Embryonic facial prominence (tissue), 1 donor: ENCODE measurements at regions not wholly inside any gene's neighbourhood (a gene's known extent, or its start where the extent isn't known, plus 50 kb on each side); places are given as distances from the start of the nearest gene placed in this dataset.

ENCODE experiments used
- DNase-seq: peaks from one replicate; pipeline ENCODE4 v3.0.0-alpha.2; 2016; ENCODE audit errors: extremely low spot score

- no peak for DNase-seq
Measured at GRCh38 chr13:44273991-44274770, 99.4 kb upstream of the SERP2 start.

GRCh38 chr13:44274771-44275205 lies 98.8 kb upstream of the SERP2 start:
- DNase-seq = no peak

- DNase-seq = no peak
Measured at GRCh38 chr13:44275381-44275780, 98.2 kb upstream of the SERP2 start.

GRCh38 chr13:44276061-44276460 lies 97.6 kb upstream of the SERP2 start:
- no peak for DNase-seq

- no peak for DNase-seq
Measured at GRCh38 chr13:44277459-44277858, 96.2 kb upstream of the SERP2 start.

GRCh38 chr13:44278166-44278565 lies 95.5 kb upstream of the SERP2 start:
- DNase-seq = no peak

- no peak for DNase-seq
Measured at GRCh38 chr13:44280456-44280855, 93.2 kb upstream of the SERP2 start.

- DNase-seq = no peak
Measured at GRCh38 chr13:44281252-44282000, 92.2 kb upstream of the SERP2 start.

- DNase-seq = no peak
Measured at GRCh38 chr13:44283600-44283999, 90.0 kb upstream of the SERP2 start.

GRCh38 chr13:44287958-44288357 lies 85.7 kb upstream of the SERP2 start:
- DNase-seq = no peak

GRCh38 chr13:44292545-44292944 lies 81.1 kb upstream of the SERP2 start:
- no peak for DNase-seq

- DNase-seq = no peak
Measured at GRCh38 chr13:44293374-44293773, 80.2 kb upstream of the SERP2 start.

GRCh38 chr13:44293908-44294735 lies 79.5 kb upstream of the SERP2 start:
- no peak for DNase-seq

- no peak for DNase-seq
Measured at GRCh38 chr13:44294876-44295275, 78.7 kb upstream of the SERP2 start.

- DNase-seq = no peak
Measured at GRCh38 chr13:44296856-44297255, 76.8 kb upstream of the SERP2 start.

GRCh38 chr13:44298314-44298713 lies 75.3 kb upstream of the SERP2 start:
- DNase-seq = no peak

GRCh38 chr13:44299152-44299943 lies 74.3 kb upstream of the SERP2 start:
- DNase-seq = no peak

- DNase-seq = no peak
Measured at GRCh38 chr13:44300895-44301638, 72.6 kb upstream of the SERP2 start.

- no peak for DNase-seq
Measured at GRCh38 chr13:44301639-44302015, 72.0 kb upstream of the SERP2 start.

GRCh38 chr13:44302233-44302632 lies 71.4 kb upstream of the SERP2 start:
- DNase-seq = no peak
